ENCODE measurements at regions not wholly inside any gene's neighbourhood (a gene's known extent, or its start where the extent isn't known, plus 50 kb on each side); places are given as distances from the start of the nearest gene placed in this dataset.
"Not testable (repeated sequence)": the region's sequence is repeated elsewhere in the genome, so short reads cannot be mapped to it uniquely, and the experiment has no call there.

DNA sequence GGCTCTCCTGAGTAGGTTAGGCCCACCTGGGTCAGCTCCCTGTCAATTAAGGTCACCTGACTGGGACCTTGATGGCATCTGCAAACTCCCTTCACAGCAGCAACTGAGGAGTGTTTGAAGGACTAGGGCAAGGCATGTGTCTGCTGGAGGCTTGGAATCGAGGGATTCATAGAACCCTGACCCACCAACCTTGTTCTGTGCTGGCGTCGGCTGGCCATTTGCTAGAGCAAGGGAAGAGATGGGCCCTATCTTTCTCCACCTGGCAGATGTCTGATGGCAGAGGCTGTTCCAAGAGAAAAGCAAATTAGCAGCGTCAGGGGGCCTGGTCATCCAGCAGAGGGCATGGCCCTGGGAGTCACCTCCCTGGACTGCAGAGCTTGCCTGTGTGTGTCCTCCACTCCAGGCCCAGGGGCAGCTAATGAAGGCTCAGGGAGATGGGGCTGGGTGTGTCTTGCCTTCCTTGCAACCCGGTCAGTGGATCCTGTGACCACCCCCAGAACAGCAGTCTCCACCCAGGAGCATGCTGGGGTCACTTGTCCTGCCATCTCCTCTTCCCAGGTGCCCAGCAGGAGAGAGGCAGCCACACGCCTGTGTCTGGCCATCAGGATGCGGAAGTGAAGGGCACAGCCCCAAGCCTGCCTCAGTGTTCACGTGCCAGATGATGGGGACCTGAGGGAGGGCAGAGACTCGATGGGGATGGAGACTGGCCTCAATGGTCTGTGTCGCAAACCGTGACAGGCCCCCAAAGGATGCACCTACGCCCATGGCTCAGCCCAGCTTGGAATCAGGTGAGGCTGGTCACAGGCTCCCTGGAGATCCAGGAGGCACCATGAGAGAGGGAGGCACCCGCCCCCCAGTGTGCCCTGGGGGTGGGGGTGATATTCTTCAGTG is 53.9 kb downstream of the BARX1 start:
- DNase-seq = no peak

- DNase-seq = no peak
These were observed 54.7 kb downstream of the BARX1 start for GRCh38 chr9:93900436-93900819.

DNA sequence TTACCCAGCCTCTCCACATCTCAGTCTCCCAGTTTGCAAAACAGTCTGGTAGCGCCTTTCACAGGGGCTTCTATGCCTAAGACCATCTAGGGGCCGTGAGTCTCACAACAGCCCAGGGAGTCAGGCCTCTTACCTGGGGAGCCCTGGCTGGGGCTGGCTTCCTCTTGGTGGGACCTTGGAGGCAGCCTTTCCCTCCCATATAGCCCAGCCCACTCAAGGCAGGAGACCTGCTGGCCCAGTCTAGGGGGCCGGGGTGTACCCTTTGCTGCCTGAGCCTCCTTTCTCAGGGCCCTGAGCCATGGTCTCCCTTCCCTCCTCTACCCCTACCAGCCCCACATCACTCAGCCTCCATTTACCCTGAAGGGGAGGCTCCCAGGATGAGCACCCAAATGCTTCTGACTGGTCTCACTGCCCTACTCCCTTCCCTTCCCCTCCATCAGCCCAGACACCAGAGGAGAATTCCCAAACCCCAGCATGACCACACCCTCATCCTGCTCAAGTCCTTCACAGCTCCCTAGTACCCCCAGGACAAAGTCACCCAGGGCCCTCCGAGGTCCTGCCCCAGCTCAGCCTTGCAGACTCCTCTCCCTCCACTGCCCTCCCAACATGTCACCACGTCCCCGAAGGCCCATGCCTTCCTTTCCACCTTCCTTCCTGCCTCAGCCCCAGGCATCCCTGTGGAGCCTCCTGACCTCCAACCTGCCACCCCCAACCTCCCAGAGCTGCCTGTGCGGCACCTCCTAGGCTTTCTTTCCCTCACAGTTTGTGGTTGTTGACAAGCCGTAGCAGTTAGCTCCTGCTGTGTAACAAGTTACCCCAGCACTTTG is 55.3 kb downstream of the BARX1 start:
- DNase-seq = no peak

- DNase-seq = no peak
These were observed 56.4 kb downstream of the BARX1 start for GRCh38 chr9:93898502-93899426.

GRCh38 chr9:93898026-93898425 is 57.1 kb downstream of the BARX1 start:
- no peak for DNase-seq

DNA sequence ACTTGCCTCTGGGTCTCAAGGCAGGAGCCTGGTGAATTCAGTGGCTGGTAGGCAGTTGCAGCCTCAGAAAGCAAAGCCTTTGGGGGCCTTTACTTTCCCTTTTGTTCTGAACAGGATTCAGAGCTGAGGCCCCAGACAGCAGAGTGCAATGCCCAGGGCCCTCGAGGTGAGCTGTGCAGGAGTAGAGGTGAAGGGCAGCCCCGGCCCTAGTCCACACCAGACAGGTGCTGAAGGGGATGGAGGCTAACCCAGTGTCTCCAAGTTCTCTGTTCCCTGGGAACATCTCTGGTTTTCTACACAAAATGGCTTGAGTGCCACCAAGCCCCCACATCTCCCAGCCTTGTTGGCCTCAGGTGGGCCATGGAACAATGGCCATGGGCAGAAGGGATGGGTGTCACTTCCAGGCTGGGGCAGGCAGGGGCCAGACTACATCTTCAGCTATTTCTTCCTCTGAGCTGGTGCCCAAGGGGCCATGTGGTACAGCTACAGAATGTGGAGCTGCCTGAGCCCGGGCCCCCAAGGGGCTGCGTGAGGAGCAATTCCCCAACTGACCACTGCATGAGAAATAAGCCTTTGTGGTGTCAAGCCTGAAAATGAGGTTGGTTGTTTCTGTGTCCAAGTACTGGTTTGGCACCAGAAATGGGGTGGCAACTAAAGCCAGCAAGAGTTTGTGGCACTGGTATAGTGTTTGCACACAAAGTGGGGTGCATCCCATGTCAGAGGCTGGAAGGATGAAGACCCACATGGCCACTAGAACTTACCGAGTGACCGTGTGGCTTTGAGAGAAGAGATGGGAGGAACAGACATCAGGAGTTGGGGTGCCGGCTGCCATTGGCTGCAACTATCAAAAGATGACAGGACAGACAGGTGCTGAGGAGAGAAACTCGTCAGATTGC is 57.8 kb downstream of the BARX1 start:
- DNase-seq = no peak

DNA sequence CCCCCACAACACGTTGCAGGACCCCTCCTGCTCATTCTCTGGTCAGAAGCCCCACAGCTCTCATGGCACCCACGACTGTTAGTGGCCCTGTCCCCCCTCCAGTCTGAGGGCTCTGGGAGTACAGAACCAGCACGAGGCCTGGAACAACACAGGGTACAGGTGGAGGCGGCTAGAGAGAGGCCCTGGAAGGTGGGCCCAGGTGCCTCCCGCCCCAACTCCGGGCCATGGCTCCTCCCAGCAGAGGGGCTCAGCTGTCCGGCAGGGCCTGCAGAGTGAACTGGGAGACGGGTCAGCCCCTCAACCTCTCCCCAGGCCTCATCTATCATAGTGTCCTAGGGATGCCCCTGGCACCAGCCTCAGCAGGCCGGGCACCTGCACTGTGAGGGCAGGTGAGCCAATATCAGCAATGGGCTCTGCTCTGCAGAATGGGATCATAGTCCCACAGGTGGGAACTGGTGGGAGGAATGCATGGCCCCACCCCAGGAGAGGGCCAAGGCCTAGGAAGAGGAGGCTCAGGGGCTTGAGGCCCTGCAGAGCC is 58.6 kb downstream of the BARX1 start:
- no peak for DNase-seq

DNA sequence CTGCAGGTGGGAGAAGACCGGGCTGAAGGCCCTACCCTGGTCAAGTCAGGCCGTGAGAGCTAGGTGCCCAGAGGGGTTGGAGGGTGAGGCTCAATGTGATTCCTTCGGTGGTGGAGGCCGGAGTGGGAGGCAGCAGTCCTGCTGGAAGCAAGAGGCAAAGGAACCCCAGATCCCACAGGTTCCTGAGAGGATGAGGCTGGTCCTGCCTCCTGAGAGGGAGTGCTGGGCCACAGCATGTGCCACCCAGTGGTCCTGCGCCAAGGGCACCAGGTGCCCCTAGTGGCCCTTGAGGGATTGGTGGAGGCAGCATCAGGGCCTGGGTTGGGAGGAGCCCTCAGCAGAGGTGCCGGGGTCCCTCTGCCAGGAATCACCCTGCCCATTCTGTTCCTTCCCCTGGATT is 59.1 kb downstream of the BARX1 start:
- no peak for DNase-seq

DNA sequence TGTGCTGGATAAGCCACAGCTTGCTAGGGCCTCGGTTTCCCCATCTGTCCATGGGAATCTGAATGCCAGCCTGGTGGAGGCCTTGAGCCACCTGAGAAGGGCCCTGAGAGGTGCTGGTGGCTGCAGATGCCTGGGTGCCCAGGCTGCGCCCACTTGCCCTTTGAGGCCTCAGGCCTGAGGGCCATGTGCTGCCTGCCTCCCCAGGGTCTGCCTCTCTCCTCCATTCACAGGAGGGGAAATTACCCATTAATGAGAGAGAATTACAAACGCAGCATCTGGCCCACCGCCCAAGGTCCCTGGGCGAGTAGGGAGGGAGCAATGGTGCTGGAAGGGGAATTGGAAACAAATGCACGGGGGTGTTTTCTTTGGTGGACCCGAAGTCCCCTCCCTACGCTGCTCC is 59.6 kb downstream of the BARX1 start:
- DNase-seq = no peak

DNA sequence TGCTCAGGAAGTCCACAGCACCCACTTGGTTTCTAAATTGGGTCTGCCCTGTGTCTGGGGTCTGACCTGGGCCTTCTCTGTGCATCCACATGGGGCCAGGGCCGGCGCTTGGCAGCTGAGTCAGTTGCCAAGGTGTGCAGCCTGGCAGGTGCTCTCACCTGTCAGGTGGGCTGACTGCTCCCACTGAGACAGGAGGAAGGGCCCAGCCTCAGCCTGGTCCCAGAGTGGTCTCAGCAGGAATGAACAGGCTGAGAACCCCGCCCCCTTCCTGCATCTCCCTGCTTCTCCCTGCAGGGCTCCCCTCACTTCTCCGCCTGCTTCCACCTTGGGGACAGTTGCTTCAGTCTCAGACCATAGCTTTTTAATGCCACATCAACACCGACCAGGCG is 60.5 kb downstream of the BARX1 start:
- no peak for DNase-seq

DNA sequence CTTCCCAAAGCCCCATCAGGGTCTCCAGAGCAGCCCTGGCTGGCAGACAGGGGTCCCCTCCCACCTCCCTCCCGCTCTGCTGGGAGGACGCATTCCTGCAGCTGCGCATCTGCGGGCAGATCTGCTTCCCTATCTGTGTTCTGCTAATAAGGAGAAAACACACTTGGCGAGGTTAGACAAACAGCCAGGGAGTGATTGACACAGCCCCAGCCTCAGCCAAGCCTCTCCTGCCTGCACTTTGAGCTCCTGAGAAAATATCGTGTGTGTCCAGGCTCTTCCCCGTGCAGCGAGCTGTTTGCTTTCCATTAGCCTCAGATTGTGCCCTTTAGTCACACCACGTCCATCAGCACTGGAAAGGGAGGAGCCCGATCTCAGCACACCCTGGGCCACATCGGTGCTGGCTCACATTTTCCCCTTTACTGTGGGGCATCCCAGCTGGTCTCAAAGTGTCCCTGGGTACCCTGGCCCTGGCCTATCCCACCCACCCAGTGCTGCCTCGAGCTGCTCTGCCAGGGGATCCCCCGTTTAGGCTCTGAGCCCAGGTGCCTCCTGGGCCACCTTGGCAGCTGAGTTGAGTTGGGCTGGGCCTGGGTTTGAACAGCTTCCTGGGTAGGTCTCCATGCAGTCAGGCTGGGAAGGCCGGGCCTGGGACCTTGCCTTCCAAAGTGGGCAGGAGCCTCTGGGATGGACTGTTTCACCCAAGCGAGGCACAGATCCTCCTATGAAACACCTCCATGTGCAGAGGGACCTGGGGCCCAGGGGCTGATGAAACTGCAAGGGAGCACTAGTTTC is 61.1 kb downstream of the BARX1 start:
- DNase-seq = no peak

DNA sequence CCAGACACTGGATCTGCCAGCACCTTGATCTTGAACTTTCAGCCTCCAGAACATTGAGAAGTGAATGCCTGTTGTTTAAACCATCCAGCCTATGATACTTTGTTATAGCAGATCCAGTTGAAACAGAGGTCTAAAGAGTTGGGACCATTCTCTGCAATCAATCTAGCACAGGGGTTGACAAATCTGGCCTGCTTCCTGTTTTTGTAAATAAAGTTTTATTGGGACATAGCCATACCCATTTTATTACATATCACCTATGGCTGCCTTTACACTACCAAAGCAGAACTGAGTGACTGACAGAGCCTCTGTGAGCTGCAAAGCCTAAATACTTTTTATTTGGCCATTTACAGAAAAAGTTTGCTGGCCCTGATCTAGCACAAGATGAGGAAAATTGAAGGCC is 62.0 kb downstream of the BARX1 start:
- DNase-seq = no peak

- no peak for DNase-seq
These were observed 62.4 kb downstream of the BARX1 start for GRCh38 chr9:93892748-93893147.

- no peak for DNase-seq
These were observed 63.4 kb downstream of the BARX1 start for GRCh38 chr9:93891549-93892310.

- no peak for DNase-seq
These were observed 64.1 kb downstream of the BARX1 start for GRCh38 chr9:93891050-93891449.

DNA sequence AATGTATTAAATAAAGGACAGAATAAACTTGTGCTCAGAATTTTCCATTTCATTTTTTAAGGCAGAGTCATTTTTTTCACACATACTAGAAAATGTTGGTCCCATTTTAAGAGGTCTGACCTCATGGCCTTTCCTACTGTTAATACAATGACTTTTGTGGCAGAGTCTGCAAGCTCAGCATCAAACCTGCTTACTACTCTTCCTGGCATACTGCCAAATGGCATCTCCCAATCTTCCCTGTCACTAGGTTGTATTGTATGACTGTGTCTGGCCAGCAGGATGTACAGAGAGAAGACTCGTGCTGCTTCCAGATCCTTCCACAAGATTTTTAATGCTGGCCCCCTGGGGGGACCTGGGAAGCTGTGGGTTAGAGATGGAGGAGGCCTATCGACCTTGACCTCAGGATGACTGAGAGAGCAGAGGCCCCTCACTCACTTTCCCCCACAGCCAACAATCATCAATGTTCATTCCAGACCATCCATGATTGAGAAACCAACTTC is 64.7 kb downstream of the BARX1 start:
- DNase-seq = no peak

DNA sequence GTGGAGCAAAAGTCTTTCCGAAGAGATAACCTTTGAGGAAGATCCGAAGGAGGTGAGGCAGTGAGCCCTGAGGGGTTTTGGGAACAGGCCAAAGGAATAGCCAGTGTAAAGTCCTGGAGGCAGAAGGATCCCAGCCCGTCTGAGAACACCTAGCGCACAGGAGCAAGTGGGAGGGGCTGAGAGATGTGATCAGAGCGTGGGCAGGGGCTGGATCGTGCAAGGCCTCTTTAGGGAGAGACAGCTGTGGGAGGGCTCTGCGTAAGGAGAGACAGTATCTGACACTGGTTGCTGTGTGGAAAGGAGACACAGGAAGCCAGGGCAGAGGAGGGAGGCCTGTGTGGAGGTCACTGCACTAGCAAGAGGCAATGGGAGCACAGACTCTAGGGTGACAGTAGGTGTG is 68.2 kb downstream of the BARX1 start:
- no peak for DNase-seq

GRCh38 chr9:93884808-93885207 is 70.3 kb downstream of the BARX1 start:
- no peak for DNase-seq

- not testable (repeated sequence) for DNase-seq
These were observed 75.3 kb downstream of the BARX1 start for GRCh38 chr9:93879662-93880407.

Measured in DMS79 (cell line).